NCI-H446 treated with DMSO at 0.1 percent for 48 hours (cell line): ENCODE measurements at regions not wholly inside any gene's neighbourhood (a gene's known extent, or its start where the extent isn't known, plus 50 kb on each side); places are given as distances from the start of the nearest gene placed in this dataset.

Experiments
- DNase-seq: peaks from one replicate; lab custom pipeline; 2025; lab: John Stamatoyannopoulos, UW

GRCh38 chr6:165082636-165083035, 226.8 kb downstream of the C6orf118 start:
- DNase-seq, result no peak

- DNase-seq, result no peak
These were observed 227.4 kb downstream of the C6orf118 start for GRCh38 chr6:165081944-165082532.

DNA sequence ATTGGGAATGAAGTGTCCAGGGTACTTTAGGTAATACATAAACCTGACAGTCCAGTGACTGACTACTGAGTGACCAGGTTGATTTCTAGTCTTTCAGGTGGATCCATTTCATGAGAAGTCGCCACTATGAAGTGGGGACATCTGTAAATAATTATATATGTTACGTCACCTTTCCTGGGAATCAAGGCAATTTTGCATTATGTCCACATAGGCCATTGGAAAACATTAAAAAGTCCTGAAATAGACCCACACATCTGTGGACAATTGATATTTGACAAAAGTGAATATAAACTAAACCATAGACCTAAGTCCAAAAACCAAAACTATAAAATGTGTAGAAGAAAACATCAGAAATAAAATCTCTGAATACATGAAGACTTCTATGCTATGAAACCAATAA, 231.5 kb downstream of the C6orf118 start:
- no peak for DNase-seq

DNA sequence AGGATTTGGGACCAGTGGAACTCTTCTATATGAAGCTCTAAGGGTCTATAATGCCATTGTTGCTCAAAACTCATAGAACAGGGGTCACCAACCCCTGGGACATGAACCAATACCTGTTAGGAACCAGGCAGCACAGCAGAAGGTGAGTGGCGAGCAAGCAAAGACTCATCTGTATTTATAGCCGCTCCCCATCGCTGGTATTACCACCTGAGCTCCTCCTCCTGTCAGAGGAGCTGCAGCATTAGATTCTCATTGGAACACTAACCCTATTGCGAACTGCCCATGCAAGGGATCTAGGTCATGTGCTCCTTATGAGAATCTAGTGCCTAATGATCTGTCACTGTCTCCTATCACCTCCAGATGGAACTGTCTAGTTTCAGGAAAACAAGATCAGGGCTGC, 237.5 kb downstream of the C6orf118 start:
- no peak for DNase-seq

GRCh38 chr6:165060720-165061119, 248.7 kb downstream of the C6orf118 start:
- DNase-seq, result no peak

GRCh38 chr6:165059032-165059431, 250.4 kb downstream of the C6orf118 start:
- no peak for DNase-seq

- no peak for DNase-seq
These were observed 253.1 kb downstream of the C6orf118 start for GRCh38 chr6:165056292-165056691.

DNA sequence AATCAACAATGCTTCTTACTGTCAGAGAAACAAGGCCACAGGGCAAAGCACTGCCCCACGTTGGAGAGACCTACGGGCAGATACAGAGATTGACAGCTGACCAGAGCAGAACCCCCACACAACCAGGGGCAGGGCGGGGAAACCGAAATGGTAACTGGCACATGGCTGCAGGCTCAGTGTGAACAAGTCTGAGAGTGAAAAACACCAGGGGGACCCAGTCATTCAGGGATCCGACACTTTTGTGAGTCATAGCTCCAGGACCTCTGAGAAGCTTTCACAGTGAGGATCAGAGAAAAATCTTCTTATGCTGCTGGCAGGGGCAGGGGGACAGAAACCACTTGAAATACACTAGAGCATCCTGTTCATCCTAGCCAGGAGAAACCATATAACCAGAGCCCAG, 254.2 kb downstream of the C6orf118 start:
- DNase-seq, result no peak

GRCh38 chr6:165052561-165053480, 256.6 kb downstream of the C6orf118 start:
- DNase-seq, result no peak

DNA sequence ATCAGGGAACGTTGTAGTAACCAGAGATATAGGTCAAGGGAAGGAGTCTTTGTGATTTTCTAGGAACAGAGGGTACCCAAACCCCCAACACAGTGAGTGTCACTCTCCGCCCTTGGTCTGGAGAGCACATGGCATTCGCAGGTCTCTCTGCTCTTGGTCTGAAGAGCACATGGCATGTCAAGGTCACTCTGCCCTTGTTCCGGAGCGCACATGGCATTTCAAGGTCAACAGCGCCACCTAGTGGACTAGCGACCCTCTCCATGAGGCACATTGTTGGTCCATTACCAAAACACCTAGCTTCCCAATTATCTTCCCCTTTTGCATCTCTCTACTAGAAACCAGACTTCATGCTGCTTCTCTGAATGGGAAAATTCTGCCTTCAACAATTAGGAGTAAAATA, 260.0 kb downstream of the C6orf118 start:
- no peak for DNase-seq

GRCh38 chr6:165047952-165048351, 261.5 kb downstream of the C6orf118 start:
- DNase-seq, result no peak

DNA sequence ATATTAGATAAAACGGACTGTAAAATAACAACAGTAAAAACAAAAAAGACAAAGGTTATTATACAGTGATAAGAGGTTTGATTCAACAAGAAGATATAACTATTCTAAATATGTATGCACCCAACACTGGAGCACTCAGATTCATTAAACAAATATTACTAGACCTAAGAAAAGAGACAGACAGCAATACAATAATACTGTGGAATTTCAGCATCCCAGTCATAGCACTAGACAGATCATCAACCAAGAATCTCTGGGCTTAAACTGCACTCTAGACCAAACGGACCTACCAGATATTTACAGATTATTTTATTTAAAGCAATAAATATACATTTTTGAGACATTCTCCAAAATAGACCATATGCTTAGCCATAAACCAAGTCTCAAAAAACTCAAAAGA, 263.8 kb downstream of the C6orf118 start:
- no peak for DNase-seq

- no peak for DNase-seq
These were observed 266.5 kb downstream of the C6orf118 start for GRCh38 chr6:165042912-165043311.

- no peak for DNase-seq
These were observed 269.0 kb downstream of the C6orf118 start for GRCh38 chr6:165040440-165040839.

DNA sequence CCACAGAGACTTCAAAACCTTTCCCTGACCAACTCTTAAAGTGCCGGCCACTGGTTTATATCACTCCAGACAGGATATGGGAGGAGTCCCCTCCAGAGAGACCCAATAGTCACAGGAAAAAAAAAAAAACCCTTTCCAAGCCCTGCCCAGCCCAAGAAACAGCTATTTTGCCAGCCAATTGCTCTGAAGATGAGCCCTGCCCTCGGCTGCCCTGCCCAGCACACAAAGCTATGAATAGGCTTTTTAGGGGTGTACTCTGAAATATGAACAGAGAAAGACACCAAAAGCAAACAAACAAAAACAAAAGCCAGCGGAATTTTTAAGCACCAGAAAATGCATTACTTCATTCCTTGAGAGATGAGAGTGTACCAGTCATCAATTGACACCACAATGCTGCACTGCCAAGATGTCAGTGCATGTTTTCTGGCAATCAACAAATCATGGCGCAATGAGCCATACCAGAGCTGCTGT, 275.1 kb downstream of the C6orf118 start:
- no peak for DNase-seq

DNA sequence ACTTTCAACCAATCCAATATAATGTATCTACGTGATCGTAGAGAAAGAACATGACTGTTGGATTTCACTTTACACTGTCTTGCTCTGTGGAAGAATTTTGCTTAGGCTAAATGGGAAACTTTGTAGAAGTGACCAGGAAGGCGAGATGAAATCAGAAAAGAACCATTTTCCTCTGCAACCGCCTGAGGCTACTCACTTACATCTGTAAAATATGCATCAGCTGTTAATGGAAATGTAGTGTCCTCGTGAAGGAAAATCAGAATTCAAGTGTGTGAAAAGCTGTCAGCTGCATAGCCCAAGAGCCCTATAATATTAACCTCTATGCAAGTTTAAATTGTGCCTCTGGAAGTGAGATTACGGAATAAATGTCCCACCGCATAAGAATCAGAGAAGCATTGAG, 277.9 kb downstream of the C6orf118 start:
- no peak for DNase-seq

GRCh38 chr6:165025040-165025439, 284.4 kb downstream of the C6orf118 start:
- no peak for DNase-seq

GRCh38 chr6:165019681-165020080, 289.7 kb downstream of the C6orf118 start:
- DNase-seq, result no peak

DNA sequence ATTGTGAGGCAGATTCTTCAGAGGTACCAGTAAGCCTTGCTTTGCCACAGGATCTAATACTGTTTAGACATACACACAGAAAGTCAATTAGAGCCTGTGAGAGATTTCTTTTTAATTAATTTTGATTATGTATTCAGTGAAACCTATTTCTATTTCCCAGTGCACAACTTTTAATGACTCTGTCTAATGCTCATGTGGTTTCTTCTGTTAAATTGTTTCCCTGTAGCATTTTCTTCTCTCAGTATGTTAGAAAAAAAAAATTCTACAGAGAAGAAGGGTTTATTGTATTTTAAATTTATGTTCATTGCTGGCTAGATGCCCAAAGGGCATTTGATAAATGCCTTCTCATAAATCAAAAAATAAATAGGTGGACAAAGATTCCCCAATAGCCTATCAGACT, 293.7 kb downstream of the C6orf118 start:
- no peak for DNase-seq

GRCh38 chr6:165013701-165014100, 295.7 kb downstream of the C6orf118 start:
- no peak for DNase-seq

DNA sequence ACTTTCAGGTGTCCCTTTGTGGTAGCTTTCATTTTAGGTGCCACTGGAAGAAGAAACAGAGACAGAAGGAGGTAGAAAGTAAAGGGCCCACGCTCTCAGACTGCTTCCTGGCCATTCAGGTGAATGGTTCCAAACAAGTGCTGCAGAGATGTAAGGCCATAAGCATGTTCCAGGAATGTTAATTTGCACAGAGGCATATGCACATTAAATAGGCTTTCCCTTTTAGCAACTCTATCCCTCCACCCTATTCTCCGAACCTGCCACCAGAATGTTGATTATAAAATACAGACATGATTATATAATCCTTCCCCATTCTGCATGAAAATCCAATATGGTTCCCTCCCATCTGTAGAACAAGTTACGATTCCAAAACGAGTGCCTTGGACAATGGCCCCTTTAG, 297.2 kb downstream of the C6orf118 start:
- DNase-seq, result no peak

DNA sequence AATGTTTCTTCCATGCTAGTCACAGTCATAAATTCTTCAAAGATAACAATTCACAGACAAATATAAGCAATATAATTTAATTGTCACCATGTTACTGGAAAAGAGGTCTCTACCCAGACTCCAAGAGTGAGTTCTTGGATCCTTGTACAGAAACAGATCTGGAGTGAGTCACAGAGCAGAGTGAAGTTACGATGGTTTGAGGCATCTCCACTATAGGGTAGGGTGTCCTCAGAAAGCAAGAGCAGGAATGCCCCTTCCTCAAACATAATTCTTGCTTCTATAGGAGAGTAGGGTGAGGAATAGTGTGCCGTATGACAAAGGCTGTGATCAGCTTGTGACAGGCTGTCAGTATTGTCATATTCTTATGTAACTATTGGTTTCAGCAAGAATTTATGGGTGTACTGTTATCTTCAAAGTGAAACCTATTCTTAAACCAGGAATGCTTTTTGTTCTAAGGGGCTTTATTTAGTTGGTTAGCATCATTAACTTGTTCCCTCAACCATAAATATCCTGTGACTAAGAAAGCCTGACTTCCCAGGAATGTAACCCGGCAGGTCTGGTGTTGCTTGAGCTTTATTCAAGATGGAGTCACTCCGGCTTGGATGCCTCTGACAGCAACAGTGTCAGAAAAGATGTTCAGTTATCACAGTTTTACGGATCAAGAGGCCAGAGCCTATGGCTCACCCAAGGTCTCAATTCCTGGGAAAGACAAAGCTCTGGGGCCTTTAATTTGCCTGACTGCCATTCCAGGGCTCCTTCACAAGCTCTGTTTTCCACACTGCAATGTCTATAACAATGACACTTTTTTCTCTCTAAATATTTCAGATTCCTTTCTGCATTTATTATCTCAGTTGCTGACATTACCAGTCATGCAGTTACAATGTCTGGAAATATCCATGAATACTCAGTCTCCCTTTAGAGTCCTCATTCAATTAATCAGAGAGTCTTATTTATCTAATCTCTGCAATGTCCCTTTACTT, 298.6 kb downstream of the C6orf118 start:
- no peak for DNase-seq
